GM12878 (cell line): ENCODE measurements at regions not wholly inside any gene's neighbourhood (a gene's known extent, or its start where the extent isn't known, plus 50 kb on each side); places are given as distances from the start of the nearest gene placed in this dataset.

Source experiments
- ATAC-seq: fragments of 200-7000 bp; cut with Tn5 transposase; 3 replicates; pipeline ENCODE4 v1.9.1; 2020; ENCODE audit warnings: mild to moderate bottlenecking, moderate library complexity
- BruUV-seq: library from RNA; stranded (reverse); fragments of 400-500 nt; replicated peaks from 2 replicates; lab custom pipeline; 2021; lab: Mats Ljungman, UMichigan
- CTCF ChIA-PET: fragments of 300-600 bp; sonication (Branson Sonifier 250); formaldehyde crosslinking; extraction: SDS; loops from one replicate; lab custom pipeline; 2021; ENCODE audit warnings: inconsistent platforms; lab: Yijun Ruan, JAX
- POLR2A ChIA-PET: fragments of 350-600 bp; formaldehyde crosslinking; extraction: SDS; loops from one replicate; lab custom pipeline; 2021; ENCODE audit warnings: inconsistent platforms; lab: Charles Lee
- RAD21 ChIA-PET: fragments of 300-600 bp; sonication (Branson Sonifier 250); formaldehyde crosslinking; loops from one replicate; lab custom pipeline; 2023; ENCODE audit warnings: antibody characterized with exemption; ENCODE audit not compliant: unreplicated experiment; lab: Charles Lee
- SMC1A ChIA-PET: fragments of 300-600 bp; sonication (Branson Sonifier 250); formaldehyde crosslinking; loops from one replicate; lab custom pipeline; 2023; ENCODE audit not compliant: unreplicated experiment, uncharacterized antibody; lab: Charles Lee
- DNase-seq: peaks from one replicate; pipeline ENCODE4 v3.0.0-alpha.2; 2011; ENCODE audit warnings: low read depth, low spot score
- FAIRE-seq: peaks from 3 replicates; lab custom pipeline; 2011; peaks lifted over from hg19 to GRCh38; lab: Jason Lieb, UNC
- H2AFZ ChIP-seq: 2 replicates; pipeline ENCODE4 v1.6.0; 2011; ENCODE audit warnings: low read depth, low read length, control low read depth; ENCODE audit not compliant: control insufficient read depth
- H3K27ac ChIP-seq: 2 replicates; pipeline ENCODE4 v1.5.1; 2011; ENCODE audit warnings: control low read depth; ENCODE audit not compliant: control insufficient read depth, insufficient read depth
- H3K27me3 ChIP-seq, 2 experiments: replicated peaks in 1 of 2; 2 replicates each; pipeline versions ENCODE4 v1.6.0 to v1.6.1; 2011; ENCODE audit warnings: low read length in 1 of 2; ENCODE audit not compliant: control insufficient read depth in 2 of 2, insufficient read depth in 2 of 2
- H3K36me3 ChIP-seq, 2 experiments: 2 replicates each; pipeline ENCODE4 v1.5.1; 2011; ENCODE audit warnings: low read length in 1 of 2; ENCODE audit not compliant: control insufficient read depth in 2 of 2, insufficient read depth in 2 of 2
- H3K4me1 ChIP-seq: 2 replicates; pipeline ENCODE4 v1.6.1; 2011; ENCODE audit warnings: mild to moderate bottlenecking, low read length, moderate library complexity, mixed read lengths; ENCODE audit not compliant: control insufficient read depth, insufficient read depth
- H3K4me2 ChIP-seq: 2 replicates; pipeline ENCODE4 v1.6.0; 2011; ENCODE audit warnings: control low read depth; ENCODE audit not compliant: control insufficient read depth, insufficient read depth
- H3K4me3 ChIP-seq: fragments of 200-600 bp; sonication (generic); 2 replicates; pipeline ENCODE4 v1.5.1; 2016
- H3K79me2 ChIP-seq: 2 replicates; pipeline ENCODE4 v1.6.0; 2011; ENCODE audit warnings: low read length; ENCODE audit not compliant: control insufficient read depth, insufficient read depth
- H3K9ac ChIP-seq: 2 replicates; pipeline ENCODE4 v1.8.0; 2011; ENCODE audit warnings: low read length, control low read depth, mixed read lengths; ENCODE audit not compliant: control insufficient read depth, insufficient read depth
- H3K9me3 ChIP-seq: replicated peaks from 3 replicates; pipeline ENCODE4 v1.5.1; 2011; ENCODE audit warnings: mild to moderate bottlenecking, low read length; ENCODE audit not compliant: control insufficient read depth, insufficient read depth
- H4K20me1 ChIP-seq: 2 replicates; pipeline ENCODE4 v1.6.0; 2011; ENCODE audit not compliant: control insufficient read depth, insufficient read depth
- ZNF687 ChIP-seq: fragments of 450-650 bp; IDR thresholded peaks from 2 replicates; pipeline ENCODE4 v1.6.1; 2017; ENCODE audit warnings: mild to moderate bottlenecking, moderate library complexity
- WGBS: methylation state at CpG from one replicate; pipeline ENCODE4 v1.1.6; 2016; ENCODE audit warnings: low lambda C conversion rate; ENCODE audit not compliant: insufficient replicate concordance, insufficient coverage; ENCODE audit errors: missing lambda C conversion rate; 5-methylcytosine and 5-hydroxymethylcytosine counted together
- in situ Hi-C: fragments of 300-500 bp; cut with MboI; formaldehyde crosslinking; loops from 9 replicates; pipeline ENCODE4 v1.14.3; 2018; ENCODE audit warnings: mixed read lengths
- intact Hi-C: fragments of 100-400 bp; cut with micrococcal nuclease; formaldehyde crosslinking; loops from one replicate; pipeline ENCODE4 v1.14.2; 2022; ENCODE audit not compliant: unreplicated experiment

GRCh38 chr18:44180683-44181082 lies 500.0 kb upstream of the SETBP1 start:
- FAIRE-seq = no peak
- no TSS peak for BruUV-seq
- WGBS = 41% methylated on average over 1 of the region's 1 CpG
- no peak overlapping the region for H3K27ac ChIP-seq
- no peaks in the 10 kb centered on the region for H3K4me1 ChIP-seq
- ATAC-seq = no peak
- no peak overlapping the region for H2AFZ ChIP-seq
- no peak overlapping the region for H3K4me2 ChIP-seq
- intact Hi-C loops (no loop called here), in situ Hi-C loops (no loop called here)
- ChIA-PET RAD21 (no interaction called here), POLR2A (no interaction called here), SMC1A (interaction anchor here (1.6 kb wide), 1 partner anchor 9 kb away, joined by 4 read pairs; no protein-coding TSS in a partner anchor), CTCF (interaction anchor here (0.6 kb wide), 1 partner anchor 31 kb away, joined by 3 read pairs; no protein-coding TSS in a partner anchor)
- H3K9ac ChIP-seq = no peak overlapping the region
- H4K20me1 ChIP-seq = no peaks in the 10 kb centered on the region
- H3K79me2 ChIP-seq = no peaks in the 10 kb centered on the region
- no peak for DNase-seq
- H3K4me3 ChIP-seq = no peak overlapping the region
- H3K9me3 ChIP-seq = no peaks in the 10 kb centered on the region
- no peaks in the 10 kb centered on the region for H3K36me3 ChIP-seq
- no peak for TF ChIP-seq ZNF687
- H3K27me3 ChIP-seq = no peaks in the 10 kb centered on the region
